MCF 10A (cell line): ENCODE measurements at regions not wholly inside any gene's neighbourhood (a gene's known extent, or its start where the extent isn't known, plus 50 kb on each side); places are given as distances from the start of the nearest gene placed in this dataset.

Experiments used
- BruUV-seq: library from RNA; stranded (reverse); fragments of 400-500 nt; replicated peaks from 2 replicates; lab custom pipeline; 2021; lab: Mats Ljungman, UMichigan
- CTCF ChIA-PET: fragments of 300-600 bp; sonication (Branson Sonifier 250); formaldehyde crosslinking; extraction: SDS; loops from one replicate; lab custom pipeline; 2021; ENCODE audit warnings: antibody characterized with exemption, inconsistent platforms; lab: Yijun Ruan, JAX
- POLR2A ChIA-PET: fragments of 300-600, 350-650 bp; sonication (Branson Sonifier 250); formaldehyde crosslinking; extraction: SDS; loops from one replicate; lab custom pipeline; 2020; ENCODE audit warnings: antibody characterized with exemption, inconsistent platforms; lab: Yijun Ruan, JAX
- DNase-seq: peaks from one replicate; pipeline ENCODE4 v3.0.0-alpha.2; 2018; ENCODE audit not compliant: unreplicated experiment
- H3K27ac Mint-ChIP-seq: one replicate; pipeline ENCODE4 v1.8.0; 2022; ENCODE audit warnings: mild to moderate bottlenecking, low read depth, mixed read lengths; ENCODE audit not compliant: unreplicated experiment
- H3K27me3 Mint-ChIP-seq: one replicate; pipeline ENCODE4 v1.8.0; 2022; ENCODE audit warnings: mixed read lengths; ENCODE audit not compliant: insufficient read depth, unreplicated experiment
- H3K36me3 Mint-ChIP-seq: one replicate; pipeline ENCODE4 v1.8.0; 2022; ENCODE audit warnings: mild to moderate bottlenecking, moderate library complexity, mixed read lengths; ENCODE audit not compliant: insufficient read depth, unreplicated experiment
- H3K4me1 Mint-ChIP-seq: one replicate; pipeline ENCODE4 v1.8.0; 2022; ENCODE audit warnings: mixed read lengths; ENCODE audit not compliant: insufficient read depth, unreplicated experiment
- H3K4me3 Mint-ChIP-seq: one replicate; pipeline ENCODE4 v1.8.0; 2022; ENCODE audit warnings: mild to moderate bottlenecking, moderate library complexity, mixed read lengths; ENCODE audit not compliant: unreplicated experiment
- H3K9me3 Mint-ChIP-seq: one replicate; pipeline ENCODE4 v1.8.0; 2022; ENCODE audit warnings: mixed read lengths; ENCODE audit not compliant: unreplicated experiment
- intact Hi-C: fragments of 100-400 bp; cut with micrococcal nuclease; formaldehyde crosslinking; loops from 2 replicates; pipeline ENCODE4 v1.14.1; 2022
- TF ChIP-seq, protein P1 (sequence below): fragments of 200-600 bp; IDR thresholded peaks from one replicate; pipeline ENCODE4 v1.8.0; 2022; ENCODE audit warnings: antibody characterized with exemption, mild to moderate bottlenecking; ENCODE audit not compliant: unreplicated experiment

DNA sequence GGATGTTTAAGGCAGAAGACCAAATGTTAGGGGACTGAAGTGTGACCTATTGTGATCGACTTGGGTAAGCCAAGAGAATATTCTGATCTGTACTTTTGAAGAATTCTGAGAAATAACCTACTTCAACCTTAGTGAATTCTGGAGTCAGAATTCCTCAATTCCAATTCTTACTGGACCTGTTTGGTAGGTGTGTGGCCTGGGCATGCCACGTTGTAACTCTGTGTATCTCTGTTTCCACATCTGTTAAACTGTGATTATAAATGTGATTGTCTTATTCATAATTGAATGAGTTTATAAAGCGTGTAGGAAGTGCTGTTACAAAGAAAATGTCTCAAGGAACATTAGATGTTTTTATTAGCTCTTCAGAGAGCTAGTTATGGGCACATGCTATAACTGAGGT lies 64.5 kb downstream of the TUSC1 start:
- H3K9me3 Mint-ChIP-seq: no peaks in the 10 kb centered on the region
- no peaks in the 10 kb centered on the region for H3K4me1 Mint-ChIP-seq
- no peak overlapping the region for H3K4me3 Mint-ChIP-seq

DNA sequence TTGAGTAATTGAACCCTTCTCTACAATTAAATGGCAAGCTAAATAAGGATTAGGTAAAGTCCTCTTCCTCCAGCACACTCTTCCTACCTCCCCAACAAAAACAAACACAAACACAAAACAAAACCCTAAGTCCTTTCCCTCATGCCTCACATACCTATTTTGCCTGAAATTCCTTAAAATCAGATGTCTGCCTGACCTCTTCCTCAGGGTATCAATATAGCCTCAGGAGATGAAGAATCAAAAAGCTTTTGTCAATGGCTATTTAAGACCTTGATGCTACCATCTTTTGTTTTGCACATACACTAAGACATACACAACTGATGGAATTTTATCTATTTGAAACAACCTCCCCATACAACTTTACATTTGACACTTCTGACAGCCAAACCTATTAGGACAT lies 75.1 kb downstream of the TUSC1 start:
- Mint-ChIP-seq H3K36me3 (no peaks in the 10 kb centered on the region), H3K4me1 (no peaks in the 10 kb centered on the region), H3K27ac (no peak overlapping the region), H3K27me3 (peaks cover 11% of the 10 kb centered on the region), H3K9me3 (no peaks in the 10 kb centered on the region), H3K4me3 (no peak overlapping the region)
- TF ChIP-seq, protein P1, sequence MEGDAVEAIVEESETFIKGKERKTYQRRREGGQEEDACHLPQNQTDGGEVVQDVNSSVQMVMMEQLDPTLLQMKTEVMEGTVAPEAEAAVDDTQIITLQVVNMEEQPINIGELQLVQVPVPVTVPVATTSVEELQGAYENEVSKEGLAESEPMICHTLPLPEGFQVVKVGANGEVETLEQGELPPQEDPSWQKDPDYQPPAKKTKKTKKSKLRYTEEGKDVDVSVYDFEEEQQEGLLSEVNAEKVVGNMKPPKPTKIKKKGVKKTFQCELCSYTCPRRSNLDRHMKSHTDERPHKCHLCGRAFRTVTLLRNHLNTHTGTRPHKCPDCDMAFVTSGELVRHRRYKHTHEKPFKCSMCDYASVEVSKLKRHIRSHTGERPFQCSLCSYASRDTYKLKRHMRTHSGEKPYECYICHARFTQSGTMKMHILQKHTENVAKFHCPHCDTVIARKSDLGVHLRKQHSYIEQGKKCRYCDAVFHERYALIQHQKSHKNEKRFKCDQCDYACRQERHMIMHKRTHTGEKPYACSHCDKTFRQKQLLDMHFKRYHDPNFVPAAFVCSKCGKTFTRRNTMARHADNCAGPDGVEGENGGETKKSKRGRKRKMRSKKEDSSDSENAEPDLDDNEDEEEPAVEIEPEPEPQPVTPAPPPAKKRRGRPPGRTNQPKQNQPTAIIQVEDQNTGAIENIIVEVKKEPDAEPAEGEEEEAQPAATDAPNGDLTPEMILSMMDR: no peak
- POLR2A ChIA-PET: no interaction called here
- no TSS peak for BruUV-seq
- DNase-seq: no peak
- CTCF ChIA-PET: no interaction called here
- intact Hi-C loops: no loop called here

More for the DNA sequence above, 64.5 kb downstream of the TUSC1 start:
- ChIA-PET CTCF (no interaction called here), POLR2A (no interaction called here)
- BruUV-seq: no TSS peak
- H3K27ac Mint-ChIP-seq: no peak overlapping the region
- TF ChIP-seq, protein P1: no peak
- no peaks in the 10 kb centered on the region for H3K27me3 Mint-ChIP-seq
- DNase-seq: no peak
- no peaks in the 10 kb centered on the region for H3K36me3 Mint-ChIP-seq
- intact Hi-C loops: loop anchor here (1.0 kb wide), 1 partner anchor 23 kb away; no protein-coding TSS in a partner anchor

DNA sequence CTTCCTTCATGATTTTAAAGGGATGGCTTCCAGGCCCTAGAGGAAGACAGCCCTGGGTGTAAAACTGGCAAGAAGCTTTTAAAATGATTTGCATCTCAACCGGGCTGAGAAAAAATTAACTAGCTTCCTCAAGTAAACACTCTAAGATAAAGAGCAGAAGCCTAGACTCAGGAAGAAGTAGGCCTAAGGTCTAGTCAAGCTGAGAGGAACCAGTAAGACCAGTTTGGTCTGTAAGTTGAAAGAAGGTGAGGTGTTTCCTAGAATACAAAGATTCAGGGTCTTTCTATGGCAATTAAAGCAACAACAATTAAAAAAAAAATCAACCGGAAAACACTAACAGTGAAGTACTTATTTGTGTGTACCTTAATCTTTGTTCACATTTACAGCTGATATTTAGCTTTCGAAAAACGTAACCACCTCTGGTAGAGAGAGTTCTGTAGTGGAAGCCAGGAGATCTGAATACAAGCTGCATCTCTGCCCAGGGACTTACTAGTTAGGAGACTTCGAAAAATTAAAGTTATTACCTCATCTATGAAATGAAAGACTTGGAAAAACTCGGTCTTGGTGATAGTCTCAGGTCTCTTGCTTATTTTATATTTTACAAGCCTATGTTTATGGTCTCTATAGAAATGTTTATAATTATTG lies 75.7 kb downstream of the TUSC1 start:
- ChIA-PET CTCF (no interaction called here), POLR2A (interaction anchor here (0.5 kb wide), 1 partner anchor 292 kb away, joined by 3 read pairs; no protein-coding TSS in a partner anchor)
- Mint-ChIP-seq H3K36me3 (no peaks in the 10 kb centered on the region), H3K4me3 (no peak overlapping the region), H3K9me3 (no peaks in the 10 kb centered on the region), H3K4me1 (no peaks in the 10 kb centered on the region), H3K27ac (no peak overlapping the region), H3K27me3 (peaks cover 11% of the 10 kb centered on the region)
- TF ChIP-seq, protein P1: no peak
- intact Hi-C loops: no loop called here
- DNase-seq: no peak
- BruUV-seq: no TSS peak

DNA sequence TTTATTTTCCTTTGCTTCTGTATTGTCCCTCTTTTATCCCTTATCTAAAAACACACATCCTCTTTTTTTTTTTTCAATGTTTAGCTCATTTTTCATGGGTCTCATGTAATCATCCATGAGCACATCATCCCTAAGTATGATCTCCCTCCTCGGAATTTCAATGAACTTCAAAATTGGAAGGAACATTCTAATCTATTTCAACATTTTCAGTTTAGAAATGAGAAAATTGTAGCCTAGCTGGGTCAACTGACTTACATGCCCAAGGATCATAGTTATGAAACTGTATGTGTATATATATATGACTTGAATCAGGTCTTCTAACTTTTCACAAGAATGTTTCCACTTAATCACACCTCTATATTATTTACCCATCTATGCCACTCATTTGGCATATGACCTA lies 77.7 kb downstream of the TUSC1 start:
- ChIA-PET POLR2A (no interaction called here), CTCF (interaction anchor here (0.7 kb wide), 1 partner anchor 44 kb away, joined by 4 read pairs; no protein-coding TSS in a partner anchor)
- no TSS peak for BruUV-seq
- no peak for DNase-seq
- H3K9me3 Mint-ChIP-seq: peaks cover 9% of the 10 kb centered on the region
- no peaks in the 10 kb centered on the region for H3K4me1 Mint-ChIP-seq
- intact Hi-C loops: no loop called here
- H3K4me3 Mint-ChIP-seq: no peak overlapping the region
- H3K36me3 Mint-ChIP-seq: no peaks in the 10 kb centered on the region
- H3K27me3 Mint-ChIP-seq: peaks cover 11% of the 10 kb centered on the region
- H3K27ac Mint-ChIP-seq: no peak overlapping the region
- TF ChIP-seq, protein P1: no peak
